GM19239 (cell line): ENCODE measurements at regions not wholly inside any gene's neighbourhood (a gene's known extent, or its start where the extent isn't known, plus 50 kb on each side); places are given as distances from the start of the nearest gene placed in this dataset.
"Not testable (repeated sequence)": the region's sequence is repeated elsewhere in the genome, so short reads cannot be mapped to it uniquely, and the experiment has no call there.

Source experiments
- DNase-seq: peaks from one replicate; pipeline ENCODE4 v3.0.0; 2011; ENCODE audit warnings: low spot score; ENCODE audit not compliant: insufficient read length
- FAIRE-seq: peaks from 2 replicates; lab custom pipeline; 2011; peaks lifted over from hg19 to GRCh38; lab: Jason Lieb, UNC

- DNase-seq, result no peak
- no peak for FAIRE-seq
Observed at GRCh38 chr11:23127706-23128105, 267.4 kb upstream of the CCDC179 start.

- FAIRE-seq, result no peak
Observed at GRCh38 chr11:23134627-23135026, 274.4 kb upstream of the CCDC179 start.

GRCh38 chr11:23138761-23139160 lies 278.5 kb upstream of the CCDC179 start:
- FAIRE-seq (no peak), DNase-seq (no peak)

More at GRCh38 chr11:23134627-23135026, 274.4 kb upstream of the CCDC179 start:
- no peak for DNase-seq

- DNase-seq, result no peak
- FAIRE-seq, result no peak
Observed at GRCh38 chr11:23143022-23143421, 282.7 kb upstream of the CCDC179 start.

GRCh38 chr11:23151819-23152218 lies 291.5 kb upstream of the CCDC179 start:
- no peak for DNase-seq
- no peak for FAIRE-seq

GRCh38 chr11:23155503-23155902 lies 295.2 kb upstream of the CCDC179 start:
- FAIRE-seq (no peak), DNase-seq (no peak)

GRCh38 chr11:23164022-23164421 lies 303.7 kb upstream of the CCDC179 start:
- no peak for DNase-seq
- no peak for FAIRE-seq

GRCh38 chr11:23166376-23166775 lies 306.1 kb upstream of the CCDC179 start:
- DNase-seq, result no peak
- no peak for FAIRE-seq

GRCh38 chr11:23179609-23180008 lies 319.3 kb upstream of the CCDC179 start:
- FAIRE-seq (no peak), DNase-seq (no peak)

- no peak for FAIRE-seq
- no peak for DNase-seq
Observed at GRCh38 chr11:23181022-23181807, 320.9 kb upstream of the CCDC179 start.

- FAIRE-seq, result no peak
- DNase-seq, result no peak
Observed at GRCh38 chr11:23192256-23192655, 332.0 kb upstream of the CCDC179 start.

- FAIRE-seq, result no peak
- no peak for DNase-seq
Observed at GRCh38 chr11:23201936-23202522, 341.8 kb upstream of the CCDC179 start.

GRCh38 chr11:23202611-23203010 lies 342.3 kb upstream of the CCDC179 start:
- DNase-seq (no peak), FAIRE-seq (no peak)

GRCh38 chr11:23205156-23205871 lies 345.0 kb upstream of the CCDC179 start:
- no peak for FAIRE-seq
- no peak for DNase-seq

GRCh38 chr11:23206741-23207336 lies 346.6 kb upstream of the CCDC179 start:
- no peak for FAIRE-seq
- no peak for DNase-seq

- FAIRE-seq (no peak), DNase-seq (no peak)
Observed at GRCh38 chr11:23211221-23211620, 350.9 kb upstream of the CCDC179 start.

- no peak for DNase-seq
Observed at GRCh38 chr11:23212807-23213206, 352.5 kb upstream of the CCDC179 start.

GRCh38 chr11:23217072-23217471 lies 356.8 kb upstream of the CCDC179 start:
- DNase-seq (no peak), FAIRE-seq (no peak)

More at GRCh38 chr11:23212807-23213206, 352.5 kb upstream of the CCDC179 start:
- FAIRE-seq, result no peak

GRCh38 chr11:23220086-23220485 lies 359.8 kb upstream of the CCDC179 start:
- not testable (repeated sequence) for FAIRE-seq, DNase-seq

- no peak for DNase-seq
- FAIRE-seq, result no peak
Observed at GRCh38 chr11:23221366-23221765, 361.1 kb upstream of the CCDC179 start.
